Jurkat, Clone E6-1 (cell line): ENCODE measurements at regions not wholly inside any gene's neighbourhood (a gene's known extent, or its start where the extent isn't known, plus 50 kb on each side); places are given as distances from the start of the nearest gene placed in this dataset.

ENCODE experiments used
- DNase-seq: peaks from one replicate; pipeline ENCODE4 v3.0.0-alpha.2; 2011; ENCODE audit warnings: low read depth, low spot score
- H3K4me3 ChIP-seq: 2 replicates; pipeline ENCODE4 v1.5.1; 2011; ENCODE audit warnings: mild to moderate bottlenecking, low read length, control low read depth, moderate library complexity

GRCh38 chr4:120155287-120155686 lies 88.6 kb upstream of the MAD2L1 start:
- no peak for DNase-seq
- H3K4me3 ChIP-seq = no peak overlapping the region

- DNase-seq = no peak
- no peak overlapping the region for H3K4me3 ChIP-seq
Measured at GRCh38 chr4:120144634-120145033, 78.0 kb upstream of the MAD2L1 start.

- DNase-seq = no peak
Measured at GRCh38 chr4:120144041-120144440, 77.4 kb upstream of the MAD2L1 start.

GRCh38 chr4:120139392-120139791 lies 72.7 kb upstream of the MAD2L1 start:
- no peak overlapping the region for H3K4me3 ChIP-seq
- DNase-seq = no peak

More at GRCh38 chr4:120144041-120144440, 77.4 kb upstream of the MAD2L1 start:
- H3K4me3 ChIP-seq = no peak overlapping the region

- no peak for DNase-seq
- H3K4me3 ChIP-seq = no peak overlapping the region
Measured at GRCh38 chr4:120132935-120133334, 66.3 kb upstream of the MAD2L1 start.

GRCh38 chr4:120130786-120131185 lies 64.1 kb upstream of the MAD2L1 start:
- H3K4me3 ChIP-seq = no peak overlapping the region
- DNase-seq = no peak
